ENCODE measurements at regions not wholly inside any gene's neighbourhood (a gene's known extent, or its start where the extent isn't known, plus 50 kb on each side); places are given as distances from the start of the nearest gene placed in this dataset.

GRCh38 chr1:14182856-14183255, 415.6 kb upstream of the KAZN start:
- Histone ChIP-seq H2BK120ac (ENCODE audit: low read depth, low read length) (no peak overlapping the region), H3K23ac (ENCODE audit: low read length) (no peak overlapping the region), H3K79me2 (ENCODE audit: control insufficient read depth, insufficient read depth, low read length) (no peaks in the 10 kb centered on the region), H2BK15ac (replicated peaks; ENCODE audit: low read depth) (no peak overlapping the region), H4K8ac (ENCODE audit: low read depth, low read length) (no peak overlapping the region), H3K4me3 (ENCODE audit: low read length) (no peak overlapping the region), H3K4me2 (ENCODE audit: low read length) (no peak overlapping the region), H3K4ac (ENCODE audit: low read depth, low read length) (no peak overlapping the region), H2AK5ac (ENCODE audit: low read length) (no peak overlapping the region), H3K18ac (ENCODE audit: low read length) (no peak overlapping the region), H3K79me1 (ENCODE audit: low read length) (no peaks in the 10 kb centered on the region), H3K27me3 (ENCODE audit: insufficient read depth, low read length, poor library complexity) (no peaks in the 10 kb centered on the region), H2BK5ac (ENCODE audit: low read length) (no peak overlapping the region), H3K36me3 (ENCODE audit: control insufficient read depth, insufficient read depth, low read length) (no peaks in the 10 kb centered on the region), H3K27ac (ENCODE audit: low read depth, low read length) (no peak overlapping the region), H3K56ac (ENCODE audit: low read length) (no peak overlapping the region), H4K5ac (ENCODE audit: low read length) (no peak overlapping the region), H3K9ac (ENCODE audit: low read length) (no peak overlapping the region), H3K4me1 (ENCODE audit: control insufficient read depth, low read depth, low read length) (no peaks in the 10 kb centered on the region)
- peak; percentile 19 for DNase-seq
- no CpG with 5 or more reads among the region's 5 CpGs for WGBS (ENCODE audit: extremely low coverage, insufficient coverage, low lambda C conversion rate)

- no CpG with 5 or more reads among the region's 11 CpGs for WGBS (ENCODE audit: extremely low coverage, insufficient coverage, low lambda C conversion rate)
- no peak overlapping the region for H3K9ac ChIP-seq (ENCODE audit: low read length)
- no peak overlapping the region for H3K23ac ChIP-seq (ENCODE audit: low read length)
- no peaks in the 10 kb centered on the region for H3K36me3 ChIP-seq (ENCODE audit: control insufficient read depth, insufficient read depth, low read length)
- H2BK120ac ChIP-seq (ENCODE audit: low read depth, low read length), result no peak overlapping the region
- peak; percentile 13 for DNase-seq
- no peak overlapping the region for H3K4ac ChIP-seq (ENCODE audit: low read depth, low read length)
- no peak overlapping the region for H2BK15ac ChIP-seq (replicated peaks; ENCODE audit: low read depth)
- H3K4me3 ChIP-seq (ENCODE audit: low read length), result no peak overlapping the region
- H2BK5ac ChIP-seq (ENCODE audit: low read length), result no peak overlapping the region
- no peak overlapping the region for H4K8ac ChIP-seq (ENCODE audit: low read depth, low read length)
- no peaks in the 10 kb centered on the region for H3K4me1 ChIP-seq (ENCODE audit: control insufficient read depth, low read depth, low read length)
- H2AK5ac ChIP-seq (ENCODE audit: low read length), result no peak overlapping the region
- H4K5ac ChIP-seq (ENCODE audit: low read length), result no peak overlapping the region
- no peaks in the 10 kb centered on the region for H3K79me1 ChIP-seq (ENCODE audit: low read length)
- H3K4me2 ChIP-seq (ENCODE audit: low read length), result no peak overlapping the region
- H3K27me3 ChIP-seq (ENCODE audit: insufficient read depth, low read length, poor library complexity), result no peaks in the 10 kb centered on the region
- H3K18ac ChIP-seq (ENCODE audit: low read length), result no peak overlapping the region
- H3K27ac ChIP-seq (ENCODE audit: low read depth, low read length), result no peak overlapping the region
- H3K56ac ChIP-seq (ENCODE audit: low read length), result no peak overlapping the region
- H3K79me2 ChIP-seq (ENCODE audit: control insufficient read depth, insufficient read depth, low read length), result no peaks in the 10 kb centered on the region
These were observed 415.2 kb upstream of the KAZN start for GRCh38 chr1:14183329-14183728.

GRCh38 chr1:14184454-14184853, 414.0 kb upstream of the KAZN start:
- Histone ChIP-seq H2BK5ac (ENCODE audit: low read length) (no peak overlapping the region), H3K23ac (ENCODE audit: low read length) (no peak overlapping the region), H3K18ac (ENCODE audit: low read length) (no peak overlapping the region), H3K9ac (ENCODE audit: low read length) (no peak overlapping the region), H3K56ac (ENCODE audit: low read length) (no peak overlapping the region), H4K5ac (ENCODE audit: low read length) (no peak overlapping the region), H3K4me3 (ENCODE audit: low read length) (no peak overlapping the region), H2BK120ac (ENCODE audit: low read depth, low read length) (no peak overlapping the region), H3K79me1 (ENCODE audit: low read length) (no peaks in the 10 kb centered on the region), H3K4me1 (ENCODE audit: control insufficient read depth, low read depth, low read length) (no peaks in the 10 kb centered on the region), H3K79me2 (ENCODE audit: control insufficient read depth, insufficient read depth, low read length) (no peaks in the 10 kb centered on the region), H2AK5ac (ENCODE audit: low read length) (no peak overlapping the region), H2BK15ac (replicated peaks; ENCODE audit: low read depth) (no peak overlapping the region), H3K36me3 (ENCODE audit: control insufficient read depth, insufficient read depth, low read length) (no peaks in the 10 kb centered on the region), H3K4me2 (ENCODE audit: low read length) (no peak overlapping the region), H4K8ac (ENCODE audit: low read depth, low read length) (no peak overlapping the region), H3K4ac (ENCODE audit: low read depth, low read length) (no peak overlapping the region), H3K27me3 (ENCODE audit: insufficient read depth, low read length, poor library complexity) (no peaks in the 10 kb centered on the region), H3K27ac (ENCODE audit: low read depth, low read length) (no peak overlapping the region)
- no CpG with 5 or more reads among the region's 6 CpGs for WGBS (ENCODE audit: extremely low coverage, insufficient coverage, low lambda C conversion rate)
- no peak for DNase-seq

GRCh38 chr1:14189381-14189780, 409.1 kb upstream of the KAZN start:
- H4K8ac ChIP-seq (ENCODE audit: low read depth, low read length), result no peak overlapping the region
- H3K27me3 ChIP-seq (ENCODE audit: insufficient read depth, low read length, poor library complexity), result no peaks in the 10 kb centered on the region
- no peaks in the 10 kb centered on the region for H3K79me1 ChIP-seq (ENCODE audit: low read length)
- H2BK5ac ChIP-seq (ENCODE audit: low read length), result no peak overlapping the region
- H4K5ac ChIP-seq (ENCODE audit: low read length), result no peak overlapping the region
- H3K23ac ChIP-seq (ENCODE audit: low read length), result no peak overlapping the region
- H2AK5ac ChIP-seq (ENCODE audit: low read length), result no peak overlapping the region
- no peak overlapping the region for H2BK120ac ChIP-seq (ENCODE audit: low read depth, low read length)
- no peak overlapping the region for H2BK15ac ChIP-seq (replicated peaks; ENCODE audit: low read depth)
- H3K4me1 ChIP-seq (ENCODE audit: control insufficient read depth, low read depth, low read length), result no peaks in the 10 kb centered on the region
- WGBS (ENCODE audit: extremely low coverage, insufficient coverage, low lambda C conversion rate), result no CpG with 5 or more reads among the region's 4 CpGs
- no peak overlapping the region for H3K27ac ChIP-seq (ENCODE audit: low read depth, low read length)
- H3K4me3 ChIP-seq (ENCODE audit: low read length), result no peak overlapping the region
- no peak for DNase-seq
- no peak overlapping the region for H3K9ac ChIP-seq (ENCODE audit: low read length)
- no peaks in the 10 kb centered on the region for H3K79me2 ChIP-seq (ENCODE audit: control insufficient read depth, insufficient read depth, low read length)
- no peak overlapping the region for H3K18ac ChIP-seq (ENCODE audit: low read length)
- H3K56ac ChIP-seq (ENCODE audit: low read length), result no peak overlapping the region
- H3K36me3 ChIP-seq (ENCODE audit: control insufficient read depth, insufficient read depth, low read length), result no peaks in the 10 kb centered on the region
- H3K4ac ChIP-seq (ENCODE audit: low read depth, low read length), result no peak overlapping the region
- H3K4me2 ChIP-seq (ENCODE audit: low read length), result no peak overlapping the region

- Histone ChIP-seq H2BK120ac (ENCODE audit: low read depth, low read length) (no peak overlapping the region), H3K4me1 (ENCODE audit: control insufficient read depth, low read depth, low read length) (no peaks in the 10 kb centered on the region), H3K27ac (ENCODE audit: low read depth, low read length) (no peak overlapping the region), H3K56ac (ENCODE audit: low read length) (no peak overlapping the region), H3K79me2 (ENCODE audit: control insufficient read depth, insufficient read depth, low read length) (no peaks in the 10 kb centered on the region), H3K4ac (ENCODE audit: low read depth, low read length) (no peak overlapping the region), H3K23ac (ENCODE audit: low read length) (no peak overlapping the region), H2AK5ac (ENCODE audit: low read length) (no peak overlapping the region), H3K4me2 (ENCODE audit: low read length) (no peak overlapping the region), H2BK15ac (replicated peaks; ENCODE audit: low read depth) (no peak overlapping the region), H3K18ac (ENCODE audit: low read length) (no peak overlapping the region), H3K79me1 (ENCODE audit: low read length) (no peaks in the 10 kb centered on the region), H4K5ac (ENCODE audit: low read length) (no peak overlapping the region), H4K8ac (ENCODE audit: low read depth, low read length) (no peak overlapping the region), H2BK5ac (ENCODE audit: low read length) (no peak overlapping the region), H3K36me3 (ENCODE audit: control insufficient read depth, insufficient read depth, low read length) (no peaks in the 10 kb centered on the region), H3K9ac (ENCODE audit: low read length) (no peak overlapping the region), H3K4me3 (ENCODE audit: low read length) (no peak overlapping the region), H3K27me3 (ENCODE audit: insufficient read depth, low read length, poor library complexity) (no peaks in the 10 kb centered on the region)
- WGBS (ENCODE audit: extremely low coverage, insufficient coverage, low lambda C conversion rate), result no CpG with 5 or more reads among the region's 3 CpGs
- DNase-seq, result peak; percentile 50
These were observed 408.0 kb upstream of the KAZN start for GRCh38 chr1:14190508-14190907.

GRCh38 chr1:14194511-14194910, 404.0 kb upstream of the KAZN start:
- Histone ChIP-seq H3K27ac (ENCODE audit: low read depth, low read length) (no peak overlapping the region), H3K23ac (ENCODE audit: low read length) (no peak overlapping the region), H2BK15ac (replicated peaks; ENCODE audit: low read depth) (no peak overlapping the region), H3K4me2 (ENCODE audit: low read length) (no peak overlapping the region), H3K18ac (ENCODE audit: low read length) (no peak overlapping the region), H3K79me2 (ENCODE audit: control insufficient read depth, insufficient read depth, low read length) (no peaks in the 10 kb centered on the region), H3K9ac (ENCODE audit: low read length) (no peak overlapping the region), H3K27me3 (ENCODE audit: insufficient read depth, low read length, poor library complexity) (no peaks in the 10 kb centered on the region), H2AK5ac (ENCODE audit: low read length) (no peak overlapping the region), H3K4ac (ENCODE audit: low read depth, low read length) (no peak overlapping the region), H3K4me3 (ENCODE audit: low read length) (no peak overlapping the region), H3K4me1 (ENCODE audit: control insufficient read depth, low read depth, low read length) (no peaks in the 10 kb centered on the region), H4K8ac (ENCODE audit: low read depth, low read length) (no peak overlapping the region), H4K5ac (ENCODE audit: low read length) (no peak overlapping the region), H2BK120ac (ENCODE audit: low read depth, low read length) (no peak overlapping the region), H3K79me1 (ENCODE audit: low read length) (no peaks in the 10 kb centered on the region), H3K56ac (ENCODE audit: low read length) (no peak overlapping the region), H2BK5ac (ENCODE audit: low read length) (no peak overlapping the region), H3K36me3 (ENCODE audit: control insufficient read depth, insufficient read depth, low read length) (no peaks in the 10 kb centered on the region)
- DNase-seq, result no peak
- WGBS (ENCODE audit: extremely low coverage, insufficient coverage, low lambda C conversion rate), result no CpG with 5 or more reads among the region's 3 CpGs
